Sigmoid colon (tissue), 6 donors: ENCODE measurements at regions not wholly inside any gene's neighbourhood (a gene's known extent, or its start where the extent isn't known, plus 50 kb on each side); places are given as distances from the start of the nearest gene placed in this dataset.
A peak's percentile ranks its signal among the peaks of the same experiment; 100 is the strongest.

Source experiments
- DNase-seq: peaks from one replicate; pipeline ENCODE4 v3.0.0-alpha.2; 2019
- H3K27ac ChIP-seq, 4 donors: fragments of 200-600 bp; sonication (generic); one replicate each; pipeline ENCODE4 v1.5.1; 2016 to 2019; ENCODE audit warnings: mild to moderate bottlenecking in 1 of 4
- H3K27me3 ChIP-seq, 3 donors: fragments of 200-600 bp; sonication (generic); one replicate each; pipeline ENCODE4 v1.5.1; 2019; ENCODE audit warnings: mild to moderate bottlenecking in 1 of 3
- H3K36me3 ChIP-seq, 4 donors: fragments of 200-600 bp; sonication (generic); one replicate each; pipeline ENCODE4 v1.5.1; 2016 to 2019
- H3K4me1 ChIP-seq, 4 donors: fragments of 200-600 bp; sonication (generic); one replicate each; pipeline ENCODE4 v1.5.1; 2017 to 2019
- H3K4me3 ChIP-seq, 4 donors: fragments of 200-600 bp; sonication (generic); one replicate each; pipeline ENCODE4 v1.5.1; 2017 to 2019; ENCODE audit warnings: mild to moderate bottlenecking in 2 of 4, moderate library complexity in 1 of 4
- H3K9me3 ChIP-seq, 4 donors: fragments of 200-600 bp in 3 of 4; sonication (generic) in 3 of 4; one replicate each; pipeline versions ENCODE4 v1.5.1 to v1.6.1; 2013 to 2019
- EP300 ChIP-seq, 4 donors: sonication (generic); formaldehyde crosslinking; IDR thresholded peaks; one replicate each; pipeline ENCODE4 v1.6.1; 2017; ENCODE audit warnings: antibody characterized with exemption in 4 of 4
- POLR2A ChIP-seq, 2 donors: fragments of 450-650 bp; IDR thresholded peaks; one replicate each; pipeline ENCODE4 v1.6.1; 2016; ENCODE audit warnings: antibody characterized with exemption in 2 of 2, mild to moderate bottlenecking in 2 of 2, moderate library complexity in 2 of 2
- POLR2AphosphoS5 ChIP-seq, 4 donors: sonication (generic); formaldehyde crosslinking; IDR thresholded peaks; one replicate each; pipeline ENCODE4 v1.6.1; 2017; ENCODE audit warnings: antibody characterized with exemption in 4 of 4
- WGBS, 2 donors: extraction: QIAGEN DNeasy Blood & Tissue Kit; methylation state at CpG; one replicate each; pipeline ENCODE4 v1.1.7; 2013; 5-methylcytosine and 5-hydroxymethylcytosine counted together
- intact Hi-C: fragments of 100-400 bp; cut with DNase I; formaldehyde crosslinking; loops from one replicate; pipeline ENCODE4 v1.15.1; 2023
- TF ChIP-seq, protein P1 (sequence below), 4 experiments: fragments of 450-650 bp in 3 of 4; fragments of 200-600 bp in 1 of 4; IDR thresholded peaks; one replicate each; pipeline ENCODE4 v1.5.1; 2016 to 2019; ENCODE audit warnings: antibody characterized with exemption in 4 of 4, mild to moderate bottlenecking in 3 of 4, moderate library complexity in 2 of 4
- donor health status: healthy with polysubstance abuse.
- donor health status: healthy.

DNA sequence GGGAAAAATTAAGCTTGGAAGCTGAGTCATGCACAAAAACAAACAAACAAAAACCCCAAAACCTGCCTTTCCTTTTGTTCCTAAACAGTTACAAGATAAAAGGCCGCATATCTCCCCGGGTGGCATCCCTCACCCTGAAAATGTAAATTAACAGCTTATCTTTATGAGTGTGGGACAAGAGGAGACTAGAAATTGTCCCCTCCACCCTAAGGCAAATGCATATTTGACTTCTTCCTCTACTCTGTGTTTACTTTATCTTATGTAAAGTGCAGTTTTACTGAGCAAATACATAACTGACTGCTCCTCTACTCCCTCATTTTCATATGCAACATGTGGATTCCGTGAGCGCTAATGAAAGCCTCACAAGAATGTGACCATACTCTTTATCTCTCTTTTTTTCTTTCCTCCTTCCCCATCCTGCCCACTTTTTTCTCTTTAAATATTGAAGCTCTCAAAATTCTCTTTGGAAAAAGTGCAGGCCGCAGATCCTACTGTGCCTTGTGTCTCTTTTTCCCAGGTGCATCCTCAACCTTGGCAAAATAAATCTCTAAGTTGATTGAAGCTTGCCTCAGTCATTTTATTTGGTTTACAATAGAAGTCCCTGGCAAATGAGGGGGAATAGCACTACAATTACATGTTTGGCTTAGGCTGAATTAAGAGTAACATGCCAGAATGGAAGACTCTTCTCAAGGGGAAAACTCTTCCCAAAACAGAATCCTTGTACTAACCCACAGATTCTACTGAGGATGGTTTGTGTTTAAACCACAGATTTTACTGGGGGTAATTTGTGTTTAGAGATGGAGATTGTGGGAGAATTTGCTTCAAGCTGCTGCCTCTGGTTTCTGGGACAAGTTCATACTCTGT is 72.7 kb upstream of the WDR72 start:
- intact Hi-C loops, result no loop called here
- DNase-seq, result no peak
- Histone ChIP-seq H3K27ac (peak overlapping the region in 1 of 4 donors; percentile 18), H3K36me3 (no peaks in the 10 kb centered on the region), H3K4me1 (peaks cover 0 to 43% (median 19%) of the 10 kb centered on the region in 4 donors), H3K4me3 (no peak overlapping the region), H3K27me3 (no peaks in the 10 kb centered on the region), H3K9me3 (no peaks in the 10 kb centered on the region)
- 18 to 59% methylated on average over 5 of the region's 5 CpGs for WGBS, 2 donors
- TF ChIP-seq EP300 (IDR thresholded peaks at IDR 0.05) (no peak), POLR2A (IDR thresholded peaks at IDR 0.05) (no peak), POLR2AphosphoS5 (IDR thresholded peaks at IDR 0.05) (no peak)
- TF ChIP-seq, protein P1, sequence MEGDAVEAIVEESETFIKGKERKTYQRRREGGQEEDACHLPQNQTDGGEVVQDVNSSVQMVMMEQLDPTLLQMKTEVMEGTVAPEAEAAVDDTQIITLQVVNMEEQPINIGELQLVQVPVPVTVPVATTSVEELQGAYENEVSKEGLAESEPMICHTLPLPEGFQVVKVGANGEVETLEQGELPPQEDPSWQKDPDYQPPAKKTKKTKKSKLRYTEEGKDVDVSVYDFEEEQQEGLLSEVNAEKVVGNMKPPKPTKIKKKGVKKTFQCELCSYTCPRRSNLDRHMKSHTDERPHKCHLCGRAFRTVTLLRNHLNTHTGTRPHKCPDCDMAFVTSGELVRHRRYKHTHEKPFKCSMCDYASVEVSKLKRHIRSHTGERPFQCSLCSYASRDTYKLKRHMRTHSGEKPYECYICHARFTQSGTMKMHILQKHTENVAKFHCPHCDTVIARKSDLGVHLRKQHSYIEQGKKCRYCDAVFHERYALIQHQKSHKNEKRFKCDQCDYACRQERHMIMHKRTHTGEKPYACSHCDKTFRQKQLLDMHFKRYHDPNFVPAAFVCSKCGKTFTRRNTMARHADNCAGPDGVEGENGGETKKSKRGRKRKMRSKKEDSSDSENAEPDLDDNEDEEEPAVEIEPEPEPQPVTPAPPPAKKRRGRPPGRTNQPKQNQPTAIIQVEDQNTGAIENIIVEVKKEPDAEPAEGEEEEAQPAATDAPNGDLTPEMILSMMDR (IDR thresholded peaks at IDR 0.05), result no peak

DNA sequence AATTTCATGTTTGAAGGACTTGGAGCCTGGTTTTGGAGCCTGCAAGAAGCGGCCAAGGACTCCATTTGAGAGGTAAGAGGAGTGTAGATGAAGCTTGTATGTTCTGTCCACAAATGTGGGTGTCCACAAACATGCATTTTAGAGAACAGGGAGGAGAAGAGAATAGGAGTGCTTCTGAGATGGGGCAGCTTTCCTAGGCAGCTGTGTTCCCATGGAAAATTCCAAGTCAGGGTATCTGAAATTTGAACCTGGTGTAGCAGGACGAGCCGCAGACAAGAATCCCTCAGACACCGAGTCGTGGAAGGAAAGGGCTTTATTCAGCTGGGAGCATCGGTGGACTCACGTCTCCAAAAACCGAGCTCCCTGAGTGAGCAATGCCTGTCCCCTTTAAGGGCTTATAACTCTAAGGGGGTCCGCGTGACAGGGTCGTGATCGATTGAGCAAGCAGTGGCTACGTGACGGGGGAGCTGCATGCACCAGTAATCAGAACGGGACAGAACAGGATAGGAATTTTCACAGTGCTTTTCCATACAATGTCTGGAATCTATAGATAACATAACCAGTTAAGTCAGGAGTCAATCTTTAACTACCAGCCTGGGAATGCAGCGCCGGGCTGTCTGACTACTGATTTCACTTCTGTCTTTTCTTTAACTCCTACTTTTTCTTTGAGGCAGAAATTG is 71.4 kb upstream of the WDR72 start:
- Histone ChIP-seq H3K36me3 (no peaks in the 10 kb centered on the region), H3K4me1 (peaks cover 0 to 37% (median 19%) of the 10 kb centered on the region in 4 donors), H3K27me3 (no peaks in the 10 kb centered on the region), H3K27ac (no peak overlapping the region), H3K4me3 (no peak overlapping the region), H3K9me3 (no peaks in the 10 kb centered on the region)
- intact Hi-C loops, result no loop called here
- TF ChIP-seq EP300 (IDR thresholded peaks at IDR 0.05) (no peak), POLR2AphosphoS5 (IDR thresholded peaks at IDR 0.05) (no peak), POLR2A (IDR thresholded peaks at IDR 0.05) (no peak)
- TF ChIP-seq, protein P1 (IDR thresholded peaks at IDR 0.05), result no peak
- no peak for DNase-seq
- 17 to 65% methylated on average over 17 of the region's 17 CpGs for WGBS, 2 donors

DNA sequence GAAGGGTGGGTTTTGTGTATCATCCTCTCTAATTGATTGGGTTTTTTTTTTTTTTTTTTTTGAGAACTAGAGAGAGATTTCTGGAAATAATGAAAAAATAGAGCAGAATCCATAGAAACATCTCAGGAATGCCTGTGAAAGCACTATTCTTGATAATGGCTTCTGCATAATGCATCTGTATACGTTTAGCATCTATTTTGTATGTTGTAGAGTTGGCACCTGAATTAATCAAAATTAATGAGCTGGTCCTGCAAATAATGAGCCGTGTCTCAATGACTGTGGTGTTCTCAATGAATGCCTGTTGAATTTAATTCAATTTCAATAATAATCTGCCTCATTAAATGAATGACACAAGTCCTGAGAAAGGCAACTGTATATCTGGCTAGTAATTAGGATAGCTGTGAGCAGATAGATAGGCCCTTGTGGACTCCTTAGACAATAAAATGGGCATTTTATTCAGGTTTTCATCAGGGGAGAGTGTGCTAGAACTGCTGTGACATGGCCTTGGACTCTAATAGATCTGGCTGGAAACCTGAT is 70.5 kb upstream of the WDR72 start:
- H3K27me3 ChIP-seq, result no peaks in the 10 kb centered on the region
- peaks cover 0 to 34% (median 19%) of the 10 kb centered on the region in 4 donors for H3K4me1 ChIP-seq
- TF ChIP-seq POLR2A (IDR thresholded peaks at IDR 0.05) (no peak), POLR2AphosphoS5 (IDR thresholded peaks at IDR 0.05) (no peak), EP300 (IDR thresholded peaks at IDR 0.05) (no peak)
- TF ChIP-seq, protein P1 (IDR thresholded peaks at IDR 0.05), result no peak
- no peaks in the 10 kb centered on the region for H3K9me3 ChIP-seq
- 79 to 88% methylated on average over 2 of the region's 2 CpGs for WGBS, 2 donors
- intact Hi-C loops, result no loop called here
- no peak overlapping the region for H3K4me3 ChIP-seq
- DNase-seq, result no peak
- H3K36me3 ChIP-seq, result no peaks in the 10 kb centered on the region
- H3K27ac ChIP-seq, result no peak overlapping the region

DNA sequence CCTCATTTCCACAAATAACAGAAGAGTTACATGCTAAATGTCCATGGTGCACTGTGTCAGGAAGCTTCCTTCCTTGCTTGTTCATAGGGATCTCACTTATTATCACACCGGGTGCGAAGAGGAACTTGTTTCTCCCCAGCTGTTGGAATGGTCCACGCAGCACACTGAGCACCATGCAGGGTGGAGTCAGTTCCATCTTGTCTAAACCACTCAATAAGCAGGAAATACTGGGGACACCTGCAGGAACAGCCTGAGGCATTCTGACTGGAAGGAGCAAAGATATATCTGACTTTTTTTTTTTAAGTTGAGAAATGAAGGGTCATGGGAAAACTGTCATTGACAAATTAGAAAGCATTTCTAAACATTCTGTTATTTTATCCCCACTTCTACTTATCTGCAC is 70.0 kb upstream of the WDR72 start:
- H3K27me3 ChIP-seq, result no peaks in the 10 kb centered on the region
- no peaks in the 10 kb centered on the region for H3K36me3 ChIP-seq
- H3K4me1 ChIP-seq, result peaks cover 0 to 28% (median 19%) of the 10 kb centered on the region in 4 donors
- no peak overlapping the region for H3K4me3 ChIP-seq
- TF ChIP-seq POLR2AphosphoS5 (IDR thresholded peaks at IDR 0.05) (no peak), POLR2A (IDR thresholded peaks at IDR 0.05) (no peak), EP300 (IDR thresholded peaks at IDR 0.05) (no peak)
- TF ChIP-seq, protein P1 (IDR thresholded peaks at IDR 0.05), result no peak
- DNase-seq, result no peak
- H3K27ac ChIP-seq, result no peak overlapping the region
- intact Hi-C loops, result no loop called here
- 88 to 90% methylated on average over 3 of the region's 3 CpGs for WGBS, 2 donors
- H3K9me3 ChIP-seq, result no peaks in the 10 kb centered on the region
